ENCODE measurements at regions not wholly inside any gene's neighbourhood (a gene's known extent, or its start where the extent isn't known, plus 50 kb on each side); places are given as distances from the start of the nearest gene placed in this dataset.
"Not testable (repeated sequence)": the region's sequence is repeated elsewhere in the genome, so short reads cannot be mapped to it uniquely, and the experiment has no call there.

- no peak for TF ChIP-seq CTCF (IDR thresholded peaks at IDR 0.05)
- Mint-ChIP-seq H3K27ac (ENCODE audit: unreplicated experiment) (no peak overlapping the region), H3K36me3 (ENCODE audit: unreplicated experiment) (no peaks in the 10 kb centered on the region), H3K9me3 (ENCODE audit: unreplicated experiment) (no peaks in the 10 kb centered on the region), H3K4me3 (ENCODE audit: unreplicated experiment) (no peak overlapping the region), H3K4me1 (ENCODE audit: unreplicated experiment) (no peaks in the 10 kb centered on the region), H3K27me3 (ENCODE audit: unreplicated experiment) (peaks cover 10% of the 10 kb centered on the region)
- no peak for DNase-seq (ENCODE audit: extremely low spot score, unreplicated experiment)
Observed at GRCh38 chrX:52270453-52271116, 85.9 kb downstream of the MAGED4 start.

- H3K27ac Mint-ChIP-seq (ENCODE audit: unreplicated experiment) = no peak overlapping the region
- no peaks in the 10 kb centered on the region for H3K9me3 Mint-ChIP-seq (ENCODE audit: unreplicated experiment)
- H3K27me3 Mint-ChIP-seq (ENCODE audit: unreplicated experiment) = peaks cover 10% of the 10 kb centered on the region
- DNase-seq (ENCODE audit: extremely low spot score, unreplicated experiment) = no peak
- H3K4me1 Mint-ChIP-seq (ENCODE audit: unreplicated experiment) = no peaks in the 10 kb centered on the region
- TF ChIP-seq CTCF (IDR thresholded peaks at IDR 0.05) = no peak
- no peak overlapping the region for H3K4me3 Mint-ChIP-seq (ENCODE audit: unreplicated experiment)
- H3K36me3 Mint-ChIP-seq (ENCODE audit: unreplicated experiment) = no peaks in the 10 kb centered on the region
Observed at GRCh38 chrX:52271206-52271605, 86.5 kb downstream of the MAGED4 start.

GRCh38 chrX:52277666-52278065 is 91.2 kb upstream of the XAGE2 start:
- no peak for DNase-seq (ENCODE audit: extremely low spot score, unreplicated experiment)
- no peak for TF ChIP-seq CTCF (IDR thresholded peaks at IDR 0.05)
- no peaks in the 10 kb centered on the region for H3K9me3 Mint-ChIP-seq (ENCODE audit: unreplicated experiment)
- H3K4me3 Mint-ChIP-seq (ENCODE audit: unreplicated experiment) = no peak overlapping the region
- peaks cover 10% of the 10 kb centered on the region for H3K27me3 Mint-ChIP-seq (ENCODE audit: unreplicated experiment)
- H3K27ac Mint-ChIP-seq (ENCODE audit: unreplicated experiment) = no peak overlapping the region
- no peaks in the 10 kb centered on the region for H3K36me3 Mint-ChIP-seq (ENCODE audit: unreplicated experiment)
- no peaks in the 10 kb centered on the region for H3K4me1 Mint-ChIP-seq (ENCODE audit: unreplicated experiment)

- H3K27ac Mint-ChIP-seq (ENCODE audit: unreplicated experiment) = no peak overlapping the region
- H3K4me3 Mint-ChIP-seq (ENCODE audit: unreplicated experiment) = no peak overlapping the region
- H3K4me1 Mint-ChIP-seq (ENCODE audit: unreplicated experiment) = no peaks in the 10 kb centered on the region
- no peak for DNase-seq (ENCODE audit: extremely low spot score, unreplicated experiment)
- no peak for TF ChIP-seq CTCF (IDR thresholded peaks at IDR 0.05)
- H3K27me3 Mint-ChIP-seq (ENCODE audit: unreplicated experiment) = no peaks in the 10 kb centered on the region
- H3K9me3 Mint-ChIP-seq (ENCODE audit: unreplicated experiment) = peaks cover 3% of the 10 kb centered on the region
- H3K36me3 Mint-ChIP-seq (ENCODE audit: unreplicated experiment) = no peaks in the 10 kb centered on the region
Observed at GRCh38 chrX:52280812-52281211, 88.0 kb upstream of the XAGE2 start.

- H3K4me1 Mint-ChIP-seq (ENCODE audit: unreplicated experiment) = no peaks in the 10 kb centered on the region
- TF ChIP-seq CTCF (IDR thresholded peaks at IDR 0.05) = no peak
- H3K36me3 Mint-ChIP-seq (ENCODE audit: unreplicated experiment) = no peaks in the 10 kb centered on the region
- no peaks in the 10 kb centered on the region for H3K27me3 Mint-ChIP-seq (ENCODE audit: unreplicated experiment)
- no peak overlapping the region for H3K27ac Mint-ChIP-seq (ENCODE audit: unreplicated experiment)
- H3K9me3 Mint-ChIP-seq (ENCODE audit: unreplicated experiment) = peaks cover 7% of the 10 kb centered on the region
- H3K4me3 Mint-ChIP-seq (ENCODE audit: unreplicated experiment) = no peak overlapping the region
- peak; percentile 82 for DNase-seq (ENCODE audit: extremely low spot score, unreplicated experiment)
Observed at GRCh38 chrX:52284865-52285264, 84.0 kb upstream of the XAGE2 start.

GRCh38 chrX:52298968-52299367 is 69.9 kb upstream of the XAGE2 start:
- not testable (repeated sequence) for H3K27me3 Mint-ChIP-seq (ENCODE audit: unreplicated experiment); H3K4me1 Mint-ChIP-seq (ENCODE audit: unreplicated experiment); H3K4me3 Mint-ChIP-seq (ENCODE audit: unreplicated experiment); H3K9me3 Mint-ChIP-seq (ENCODE audit: unreplicated experiment); H3K36me3 Mint-ChIP-seq (ENCODE audit: unreplicated experiment); DNase-seq (ENCODE audit: extremely low spot score, unreplicated experiment); H3K27ac Mint-ChIP-seq (ENCODE audit: unreplicated experiment)

GRCh38 chrX:52308532-52308931 is 60.3 kb upstream of the XAGE2 start:
- H3K27ac Mint-ChIP-seq (ENCODE audit: unreplicated experiment); H3K4me3 Mint-ChIP-seq (ENCODE audit: unreplicated experiment); H3K27me3 Mint-ChIP-seq (ENCODE audit: unreplicated experiment); H3K4me1 Mint-ChIP-seq (ENCODE audit: unreplicated experiment); DNase-seq (ENCODE audit: extremely low spot score, unreplicated experiment); H3K36me3 Mint-ChIP-seq (ENCODE audit: unreplicated experiment); H3K9me3 Mint-ChIP-seq (ENCODE audit: unreplicated experiment): not testable (repeated sequence)

Measured in osteocyte (in vitro differentiated cells).